GM19372 (cell line): ENCODE measurements at regions not wholly inside any gene's neighbourhood (a gene's known extent, or its start where the extent isn't known, plus 50 kb on each side); places are given as distances from the start of the nearest gene placed in this dataset.

Experiments used
- ATAC-seq: cut with Tn5 transposase; IDR thresholded peaks from one replicate; pipeline ENCODE4 v1.9.1; 2021; ENCODE audit warnings: mild to moderate bottlenecking, low read depth, moderate library complexity; ENCODE audit not compliant: unreplicated experiment

DNA sequence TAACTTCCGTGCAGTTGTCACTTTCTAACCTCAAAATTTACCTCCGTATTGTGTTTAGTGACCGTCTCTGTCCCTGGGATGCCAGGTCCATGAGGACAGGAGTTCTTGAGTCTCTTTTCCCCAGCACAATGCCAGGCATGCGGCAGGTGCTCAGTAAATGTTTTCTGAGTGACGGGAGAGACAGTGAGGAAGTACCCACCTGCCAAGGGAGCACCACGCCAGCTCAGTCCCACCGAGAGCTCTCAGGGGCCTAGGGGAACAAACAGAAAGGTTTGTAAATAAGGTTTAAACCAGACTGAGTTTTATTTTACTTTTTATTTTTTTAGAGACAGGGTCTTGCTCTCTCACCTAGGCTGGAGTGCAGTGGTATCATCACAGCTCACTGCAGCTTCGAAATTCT is 81.5 kb upstream of the NKX1-1 start:
- no peak for ATAC-seq

DNA sequence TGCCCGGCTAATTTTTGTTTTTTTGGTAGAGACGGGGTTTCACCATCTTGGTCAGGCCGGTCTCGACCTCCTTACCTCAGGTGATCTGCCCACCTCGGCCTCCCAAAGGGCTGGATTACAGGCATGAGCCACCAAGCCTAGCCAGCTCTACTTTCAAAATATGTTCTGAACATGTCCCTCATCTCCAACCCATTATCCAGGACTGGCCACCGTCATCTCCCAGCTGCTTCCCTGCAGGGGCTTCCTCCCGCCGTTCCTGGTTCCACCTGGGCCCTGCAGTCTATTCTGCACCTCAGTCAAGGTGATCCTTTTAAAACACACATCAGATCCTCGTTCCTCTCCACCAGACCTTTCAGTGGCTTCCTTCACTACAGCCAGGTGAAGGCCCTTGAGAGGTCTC is 80.9 kb upstream of the NKX1-1 start:
- no peak for ATAC-seq

DNA sequence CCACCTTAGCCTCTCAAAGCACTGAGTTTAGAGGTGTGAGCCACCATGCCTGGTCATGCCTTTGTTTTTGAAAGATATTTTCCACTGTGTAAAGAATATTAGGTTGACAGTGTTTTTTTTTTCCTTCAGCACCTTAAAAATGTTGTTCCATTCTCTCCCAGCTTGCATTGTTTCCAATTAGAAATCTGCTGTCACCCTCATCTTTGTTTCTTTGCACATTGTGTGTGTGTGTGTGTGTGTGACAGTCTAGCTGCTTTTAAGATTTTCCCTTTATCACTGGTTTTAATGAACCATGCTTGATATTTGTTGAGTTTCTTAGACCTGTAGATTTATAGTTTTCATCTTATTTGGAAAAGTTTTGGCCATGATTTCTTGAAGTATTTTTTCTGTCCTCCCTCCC is 79.0 kb upstream of the NKX1-1 start:
- no peak for ATAC-seq

DNA sequence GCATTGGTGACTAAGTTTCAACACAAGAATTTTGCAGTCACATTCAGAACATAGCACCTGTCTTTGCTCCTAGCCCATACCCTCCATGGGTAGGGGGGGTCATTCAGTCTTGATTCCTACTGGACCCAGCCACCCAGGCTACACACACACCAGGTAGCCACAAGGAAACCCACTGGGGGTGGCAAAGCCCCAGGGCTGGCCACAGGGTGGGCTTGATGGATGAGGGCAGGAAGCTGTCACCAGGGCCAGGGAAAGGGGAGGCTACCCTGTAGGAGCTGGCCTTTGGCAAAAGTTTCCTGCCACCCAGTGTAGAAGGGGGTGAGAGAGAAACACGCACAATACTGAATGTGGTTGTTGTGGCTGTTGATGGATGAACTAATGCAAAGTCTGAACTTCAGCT is 74.5 kb upstream of the NKX1-1 start:
- no peak for ATAC-seq

DNA sequence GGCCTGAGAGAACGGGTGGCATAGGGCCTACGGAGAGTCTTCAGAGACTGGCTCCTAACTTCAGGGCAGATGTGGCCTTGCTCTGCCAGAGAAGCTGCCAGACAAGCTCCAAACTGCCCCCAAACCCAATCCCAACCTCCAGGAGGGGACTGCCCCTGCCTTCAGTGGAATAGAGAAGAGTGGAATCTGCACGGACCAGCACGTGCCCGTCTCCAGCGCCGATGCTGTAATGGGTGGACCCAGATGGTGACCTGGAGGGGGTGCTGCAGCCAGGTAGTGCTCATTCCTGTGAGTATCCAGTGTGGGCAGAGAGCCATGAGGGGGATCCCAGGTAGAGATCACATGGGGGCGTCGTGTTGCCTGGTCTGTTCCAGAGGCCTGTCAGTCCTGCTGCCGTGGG is 73.2 kb upstream of the NKX1-1 start:
- no peak for ATAC-seq

- no peak for ATAC-seq
Observed at GRCh38 chr4:1478766-1479355, 72.6 kb upstream of the NKX1-1 start.

DNA sequence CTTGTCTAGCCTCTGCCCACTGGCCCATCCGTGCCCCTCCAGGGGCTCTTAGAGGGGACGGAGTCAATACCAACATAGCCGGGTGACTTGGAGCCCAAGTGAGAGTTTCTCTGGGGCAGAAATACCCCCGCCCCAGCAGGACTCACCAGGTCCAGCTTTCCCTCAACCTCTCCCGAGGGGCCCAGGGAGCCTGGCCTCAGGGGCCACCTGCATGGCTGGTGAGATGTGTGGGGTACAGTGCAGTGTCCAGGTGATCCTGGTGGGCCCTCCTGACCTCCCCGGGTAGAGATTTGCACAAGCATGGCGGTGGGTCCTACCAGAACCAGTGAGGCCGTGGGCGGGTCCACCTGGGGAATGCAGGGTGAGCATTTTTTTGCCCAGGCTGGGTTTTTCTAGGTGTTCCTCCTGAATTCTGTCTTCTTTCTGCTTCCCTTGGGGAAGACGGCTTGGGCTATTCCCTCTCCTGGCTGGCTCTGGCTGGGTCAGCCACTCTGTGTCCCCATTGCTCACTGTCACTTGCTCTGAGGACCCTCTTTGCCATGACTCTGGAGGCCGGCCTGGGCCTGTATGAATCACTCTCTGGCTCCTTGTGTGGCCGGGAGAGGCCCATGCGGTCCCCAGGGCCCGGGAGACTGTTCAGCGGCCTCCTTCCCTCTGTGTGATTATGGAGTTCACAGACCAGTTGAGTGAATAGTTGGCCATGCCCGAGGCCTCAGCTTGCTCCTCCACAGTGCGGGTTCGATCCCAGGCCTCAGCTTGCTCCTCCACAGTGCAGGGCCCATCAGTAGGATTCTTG is 71.0 kb upstream of the NKX1-1 start:
- ATAC-seq = no peak

DNA sequence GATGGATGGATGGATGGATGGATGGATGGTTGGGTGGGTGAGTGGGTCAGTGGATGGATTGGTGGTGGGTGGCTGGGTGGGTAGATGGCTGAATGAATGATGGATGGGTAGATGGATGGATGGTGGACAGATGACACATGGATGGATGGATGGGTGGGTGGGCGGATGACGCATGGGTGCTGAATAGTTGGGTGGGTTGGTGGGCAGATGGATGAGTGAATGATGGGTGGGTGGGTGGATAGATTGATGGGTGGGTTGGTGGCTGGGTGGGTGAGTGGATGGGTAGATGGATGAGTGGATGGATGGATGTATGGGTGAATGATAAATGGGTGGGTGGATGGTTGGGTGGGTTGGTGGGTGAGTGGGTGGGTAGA is 69.9 kb upstream of the NKX1-1 start:
- ATAC-seq = no peak

GRCh38 chr4:1475277-1476139 is 69.3 kb upstream of the NKX1-1 start:
- ATAC-seq = no peak

DNA sequence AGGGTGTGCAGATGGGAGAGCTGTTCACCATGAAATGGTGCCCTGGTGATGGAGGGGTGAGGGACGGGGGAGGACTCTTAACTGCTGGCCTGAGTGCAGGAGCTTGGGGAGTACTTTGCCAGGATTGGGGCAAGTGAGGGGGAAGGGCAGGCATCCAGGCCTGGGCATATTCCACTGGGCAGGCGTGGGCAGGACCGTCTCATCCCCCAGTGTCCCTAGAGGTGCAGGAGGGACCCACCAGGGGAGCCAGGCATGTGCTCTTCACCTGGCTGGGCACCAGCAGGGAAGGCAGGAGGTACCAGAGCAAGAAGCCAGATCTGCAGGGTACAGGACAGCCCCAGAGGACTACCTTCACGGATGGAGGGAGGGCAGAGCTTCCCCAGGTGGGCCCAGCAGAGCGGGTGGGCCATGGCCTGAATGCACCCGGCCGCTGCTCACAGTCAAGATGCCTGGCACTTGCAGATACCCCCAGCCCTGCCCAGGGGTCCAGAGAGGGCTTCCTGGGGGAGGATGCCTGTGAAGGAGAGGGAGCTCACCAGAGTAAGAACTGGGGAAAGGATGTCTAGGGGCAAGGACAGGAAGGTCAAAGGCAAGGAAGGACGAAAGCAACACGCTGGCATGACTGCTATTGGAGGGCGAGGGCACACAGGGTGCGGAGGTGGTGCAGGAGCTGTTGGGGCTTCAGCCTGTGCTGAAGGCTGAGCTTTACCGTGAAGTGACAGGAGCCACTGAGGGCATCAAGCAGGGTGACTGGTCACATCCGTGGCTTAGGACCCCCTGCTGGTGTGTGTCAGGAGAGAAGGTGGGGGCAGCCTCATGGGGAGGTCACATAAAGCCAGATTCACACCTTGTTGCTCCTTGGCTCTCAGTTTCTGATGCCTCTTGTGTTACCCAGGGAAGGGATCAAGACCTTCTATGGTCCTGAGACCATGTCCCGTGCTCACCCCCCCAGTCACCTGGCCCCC is 68.2 kb upstream of the NKX1-1 start:
- no peak for ATAC-seq

GRCh38 chr4:1473718-1474117 is 67.5 kb upstream of the NKX1-1 start:
- ATAC-seq = no peak

GRCh38 chr4:1472911-1473518 is 66.8 kb upstream of the NKX1-1 start:
- ATAC-seq = no peak

GRCh38 chr4:1472148-1472797 is 66.0 kb upstream of the NKX1-1 start:
- no peak for ATAC-seq

DNA sequence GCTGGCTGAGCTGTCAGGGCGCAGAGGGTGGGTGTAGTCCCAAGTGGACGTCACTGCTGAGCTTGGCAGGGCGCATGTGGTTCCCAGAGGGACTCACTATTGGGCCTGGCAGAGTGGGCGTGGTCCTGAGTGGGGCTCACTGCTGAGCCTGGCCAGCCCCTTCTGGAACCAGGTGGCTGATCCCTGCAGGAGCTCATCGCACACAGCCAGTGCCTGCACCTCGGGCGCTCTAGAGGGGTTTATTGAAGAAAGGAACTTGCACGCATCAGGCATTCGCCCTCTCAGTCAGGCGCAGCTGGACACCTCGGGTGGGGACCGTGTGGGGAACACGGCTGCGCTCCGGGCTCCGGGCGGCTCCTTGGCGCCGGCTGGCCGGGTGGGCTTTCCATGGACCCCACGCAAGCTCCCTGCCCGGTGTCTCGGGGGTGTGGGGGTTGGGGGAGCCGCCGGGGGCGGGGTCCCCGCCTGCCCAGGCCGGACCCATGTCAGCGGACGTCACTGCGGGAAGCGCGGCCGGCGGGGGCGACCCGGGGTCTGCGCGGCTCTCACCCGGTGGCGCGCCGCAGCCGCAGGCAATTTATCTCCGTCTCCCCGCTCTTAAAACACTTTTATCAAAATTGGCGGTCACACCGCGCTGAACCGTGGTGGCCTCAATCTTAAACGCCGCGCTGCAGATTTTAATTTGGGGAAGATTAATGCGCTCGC is 65.4 kb upstream of the NKX1-1 start:
- no peak for ATAC-seq

DNA sequence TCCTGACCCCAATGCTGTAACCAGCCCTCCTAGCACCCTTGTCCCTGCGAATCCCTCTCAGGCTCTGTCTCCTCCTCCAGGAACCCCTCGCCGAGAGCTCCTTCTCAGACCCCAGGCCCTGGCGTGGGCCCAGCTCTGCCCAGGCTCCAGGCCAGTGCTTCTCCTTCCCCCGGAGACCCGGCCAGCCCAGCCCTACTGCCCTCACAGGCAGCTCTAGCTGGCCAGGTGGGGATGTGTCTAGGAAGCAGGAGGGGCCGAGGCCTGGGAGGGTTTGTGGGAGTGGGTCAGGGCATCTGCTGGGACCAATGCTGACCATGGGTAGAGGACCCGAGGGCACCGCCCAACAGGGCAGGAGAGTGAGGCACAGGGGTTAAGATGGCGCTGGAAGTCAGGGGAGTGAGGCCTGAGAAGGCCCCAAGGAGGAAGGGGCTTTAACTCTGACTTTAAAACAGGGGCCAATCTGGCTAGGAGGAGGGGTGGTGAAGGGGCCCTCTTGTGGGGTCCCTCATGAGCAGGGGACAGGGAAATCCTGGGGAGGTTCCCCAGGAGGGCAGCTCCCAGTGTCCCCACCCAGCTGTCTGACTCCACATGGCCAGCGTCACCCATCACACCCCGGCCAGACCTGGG is 64.7 kb upstream of the NKX1-1 start:
- no peak for ATAC-seq

- ATAC-seq = no peak
Observed at GRCh38 chr4:1470393-1470670, 64.1 kb upstream of the NKX1-1 start.

- ATAC-seq = no peak
Observed at GRCh38 chr4:1469607-1470392, 63.6 kb upstream of the NKX1-1 start.

DNA sequence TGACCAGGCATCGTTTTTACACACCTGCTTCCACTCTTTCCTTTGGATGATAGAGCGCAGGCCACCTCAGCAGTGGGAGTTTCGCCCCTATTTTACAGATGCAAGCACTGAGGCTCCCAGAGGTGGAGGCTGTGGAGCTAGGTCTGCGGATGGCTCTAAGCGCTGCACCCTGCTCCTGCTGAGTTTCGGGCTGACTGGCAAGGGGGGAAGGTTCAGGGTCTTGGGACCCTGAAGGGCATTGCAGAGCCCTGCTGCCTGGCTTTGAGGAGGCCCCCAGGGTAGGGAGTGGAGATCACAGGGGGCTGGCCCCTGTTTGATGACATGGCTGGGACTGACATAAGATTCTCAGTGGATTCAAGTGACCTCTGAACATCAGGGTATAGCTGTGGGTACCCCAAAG is 62.8 kb upstream of the NKX1-1 start:
- no peak for ATAC-seq
